ENCODE measurements at regions not wholly inside any gene's neighbourhood (a gene's known extent, or its start where the extent isn't known, plus 50 kb on each side); places are given as distances from the start of the nearest gene placed in this dataset.

DNA sequence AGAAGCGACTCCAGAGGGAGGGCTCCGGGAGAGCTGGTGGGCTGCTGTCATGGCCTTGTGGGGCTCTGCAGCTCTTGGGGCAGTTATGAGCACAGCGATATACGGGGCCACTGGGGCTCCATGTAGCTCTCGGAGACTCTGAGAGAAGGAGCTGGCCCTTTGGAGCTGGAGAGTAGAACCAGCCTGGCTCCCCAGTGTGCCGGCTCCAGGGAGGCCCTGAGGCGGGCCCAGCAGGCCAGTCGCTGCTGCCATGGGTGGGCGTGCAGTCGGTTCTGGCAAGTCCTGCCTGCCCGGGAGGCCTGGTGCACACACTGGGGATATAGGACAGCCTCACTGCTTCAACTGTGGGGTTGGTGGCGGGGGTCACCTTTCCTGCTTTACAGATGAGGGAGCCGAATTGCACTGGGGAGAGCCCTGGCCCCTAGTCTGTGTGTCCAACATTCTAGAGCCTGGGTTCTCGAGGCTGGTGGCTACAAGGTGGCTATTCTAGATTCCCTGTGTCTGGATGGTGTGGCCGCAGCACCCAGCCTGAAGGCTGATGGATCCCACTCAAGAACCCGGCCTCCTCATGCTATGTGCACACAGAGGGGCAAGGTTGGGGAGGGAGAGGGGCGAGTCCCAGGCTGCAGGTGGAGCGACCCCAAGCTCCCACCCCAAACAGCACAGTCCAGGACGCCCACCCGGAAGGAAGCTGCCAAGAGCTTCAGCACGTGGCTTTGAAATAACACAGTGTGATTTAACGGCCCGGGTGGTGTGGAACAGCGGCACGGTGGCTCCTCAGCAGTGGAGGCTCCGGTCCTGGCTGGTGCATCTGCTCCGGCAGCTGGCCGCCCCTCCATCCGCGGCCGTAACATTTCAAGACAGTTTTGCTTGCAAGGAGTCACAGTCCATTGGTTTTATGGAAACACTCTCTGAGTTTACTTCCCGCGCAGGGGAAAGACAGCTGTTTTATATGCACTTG, 188.3 kb upstream of the C14orf180 start:
- intact Hi-C loops (cut with DNase I, micrococcal nuclease) = no loop called here
- DNase-seq = peak in 2 of 14 experiments; percentile 0 to 22
- H3K27ac ChIP-seq (ENCODE audit: low read depth in 1 of 2, low read length in 2 of 2) = peak overlapping the region in 1 of 2 donors; percentile 17
- no peak for ATAC-seq (ENCODE audit: poor library complexity)
- POLR2A ChIA-PET = interaction anchor here (1.0 to 1.4 kb wide), 2 partner anchors 17 to 81 kb away, joined by 3 read pairs; no protein-coding TSS in a partner anchor
- Mint-ChIP-seq H3K36me3 (ENCODE audit: low read depth) (peaks cover 4% of the 10 kb centered on the region), H3K9me3 (no peaks in the 10 kb centered on the region), H3K27me3 (no peaks in the 10 kb centered on the region), H3K27ac (peak overlapping the region; percentile 89), H3K4me3 (peak overlapping the region; percentile 84), H3K4me1 (ENCODE audit: low read depth) (peaks cover 65% of the 10 kb centered on the region)
- H3K9me3 ChIP-seq (ENCODE audit: control insufficient read depth in 1 of 2, insufficient read depth in 1 of 2, low read length in 2 of 2) = no peaks in the 10 kb centered on the region
- peaks cover 78% of the 10 kb centered on the region for H3K4me1 ChIP-seq (ENCODE audit: insufficient read depth, low read length)
- no peaks in the 10 kb centered on the region for H3K27me3 ChIP-seq (ENCODE audit: control insufficient read depth in 1 of 2, insufficient read depth in 2 of 2, low read length in 2 of 2)
- CTCF ChIA-PET = no interaction called here
- H3K36me3 ChIP-seq (ENCODE audit: insufficient read depth, low read length) = no peaks in the 10 kb centered on the region
- no peak overlapping the region for H3K4me3 ChIP-seq (ENCODE audit: low read length)
- TF ChIP-seq, protein P1, sequence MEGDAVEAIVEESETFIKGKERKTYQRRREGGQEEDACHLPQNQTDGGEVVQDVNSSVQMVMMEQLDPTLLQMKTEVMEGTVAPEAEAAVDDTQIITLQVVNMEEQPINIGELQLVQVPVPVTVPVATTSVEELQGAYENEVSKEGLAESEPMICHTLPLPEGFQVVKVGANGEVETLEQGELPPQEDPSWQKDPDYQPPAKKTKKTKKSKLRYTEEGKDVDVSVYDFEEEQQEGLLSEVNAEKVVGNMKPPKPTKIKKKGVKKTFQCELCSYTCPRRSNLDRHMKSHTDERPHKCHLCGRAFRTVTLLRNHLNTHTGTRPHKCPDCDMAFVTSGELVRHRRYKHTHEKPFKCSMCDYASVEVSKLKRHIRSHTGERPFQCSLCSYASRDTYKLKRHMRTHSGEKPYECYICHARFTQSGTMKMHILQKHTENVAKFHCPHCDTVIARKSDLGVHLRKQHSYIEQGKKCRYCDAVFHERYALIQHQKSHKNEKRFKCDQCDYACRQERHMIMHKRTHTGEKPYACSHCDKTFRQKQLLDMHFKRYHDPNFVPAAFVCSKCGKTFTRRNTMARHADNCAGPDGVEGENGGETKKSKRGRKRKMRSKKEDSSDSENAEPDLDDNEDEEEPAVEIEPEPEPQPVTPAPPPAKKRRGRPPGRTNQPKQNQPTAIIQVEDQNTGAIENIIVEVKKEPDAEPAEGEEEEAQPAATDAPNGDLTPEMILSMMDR (IDR thresholded peaks at IDR 0.05) = no peak

DNA sequence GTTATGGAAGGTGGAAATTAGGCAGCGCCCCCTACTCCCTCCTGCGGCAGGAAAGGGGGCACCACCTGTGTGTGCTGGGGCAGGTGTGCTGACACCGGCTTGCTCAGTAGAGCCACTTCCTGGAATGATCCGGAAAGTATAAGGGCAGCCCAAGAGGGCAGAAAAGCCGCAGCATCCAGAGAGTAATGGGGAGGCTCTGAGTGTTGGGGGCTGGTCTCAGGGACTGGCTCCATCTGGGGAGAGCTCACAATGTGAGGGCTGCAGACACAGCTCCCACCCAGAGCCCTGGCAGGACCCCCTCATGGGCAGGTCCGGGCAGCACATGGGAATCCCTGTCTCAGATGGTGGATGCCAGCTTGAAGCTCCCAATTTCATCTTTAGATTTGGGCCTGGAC, 187.6 kb upstream of the C14orf180 start:
- peaks cover 70% of the 10 kb centered on the region for H3K4me1 Mint-ChIP-seq (ENCODE audit: low read depth)
- no peak for ATAC-seq (ENCODE audit: poor library complexity)
- no peak overlapping the region for H3K4me3 ChIP-seq (ENCODE audit: low read length)
- H3K27ac Mint-ChIP-seq = peak overlapping the region; percentile 89
- DNase-seq = peak in 7 of 14 experiments; percentile 22 to 50 (median 39)
- TF ChIP-seq, protein P1 (IDR thresholded peaks at IDR 0.05) = no peak
- H3K36me3 ChIP-seq (ENCODE audit: insufficient read depth, low read length) = no peaks in the 10 kb centered on the region
- H3K36me3 Mint-ChIP-seq (ENCODE audit: low read depth) = peaks cover 4% of the 10 kb centered on the region
- intact Hi-C loops (cut with DNase I, micrococcal nuclease) = no loop called here
- H3K27ac ChIP-seq (ENCODE audit: low read depth in 1 of 2, low read length in 2 of 2) = peak overlapping the region in 1 of 2 donors; percentile 25
- no peaks in the 10 kb centered on the region for H3K27me3 ChIP-seq (ENCODE audit: control insufficient read depth in 1 of 2, insufficient read depth in 2 of 2, low read length in 2 of 2)
- peaks cover 0 to 4% of the 10 kb centered on the region in 2 experiments for H3K9me3 ChIP-seq (ENCODE audit: control insufficient read depth in 1 of 2, insufficient read depth in 1 of 2, low read length in 2 of 2)
- ChIA-PET CTCF (no interaction called here), POLR2A (interaction anchor here (1.4 kb wide), 1 partner anchor 81 kb away, joined by 3 read pairs; no protein-coding TSS in a partner anchor)
- H3K4me1 ChIP-seq (ENCODE audit: insufficient read depth, low read length) = peaks cover 83% of the 10 kb centered on the region
- no peaks in the 10 kb centered on the region for H3K27me3 Mint-ChIP-seq
- H3K9me3 Mint-ChIP-seq = no peaks in the 10 kb centered on the region
- H3K4me3 Mint-ChIP-seq = peak overlapping the region; percentile 84

DNA sequence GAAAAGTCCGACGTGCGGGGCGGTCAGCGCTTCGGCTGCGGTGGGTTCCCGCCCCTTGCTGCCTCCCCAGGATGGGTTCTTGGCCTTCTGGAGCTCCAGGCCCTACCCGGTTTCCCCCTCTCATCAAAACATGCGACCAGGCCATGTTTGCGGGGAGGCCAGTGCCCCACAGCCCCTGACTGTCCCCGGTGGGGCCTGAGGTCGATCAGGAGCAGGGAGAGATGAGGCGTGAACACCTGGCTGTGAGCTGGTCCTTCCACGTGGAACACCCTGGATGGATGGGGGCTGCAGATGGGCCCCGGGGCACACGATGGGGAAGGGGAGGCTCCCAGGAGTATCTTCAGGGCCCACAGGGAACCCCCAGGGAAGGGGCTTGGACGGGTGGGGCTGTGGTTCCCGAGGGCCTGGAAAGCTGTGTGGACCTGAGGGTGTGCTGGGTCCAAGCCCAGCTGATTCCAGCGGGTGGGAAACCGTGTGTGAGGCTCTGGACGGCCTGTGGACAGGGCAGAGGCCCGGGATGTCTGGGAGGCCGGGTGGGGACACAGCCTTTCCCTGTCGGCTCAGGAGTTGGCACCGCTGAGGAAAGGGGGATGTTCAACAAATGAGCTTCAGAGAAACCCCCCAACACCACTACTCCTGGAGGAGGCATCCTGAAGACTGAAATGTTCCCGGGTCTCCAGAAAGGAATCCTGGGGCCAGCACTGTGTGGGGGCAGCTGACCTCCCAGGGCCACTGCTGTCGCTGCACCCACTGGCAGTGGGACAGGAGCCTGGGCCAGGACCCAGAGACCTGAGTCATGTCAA, 187.0 kb upstream of the C14orf180 start:
- Histone ChIP-seq H3K27ac (ENCODE audit: low read depth in 1 of 2, low read length in 2 of 2) (peak overlapping the region; percentile 62 to 74), H3K9me3 (ENCODE audit: control insufficient read depth in 1 of 2, insufficient read depth in 1 of 2, low read length in 2 of 2) (peaks cover 3 to 10% of the 10 kb centered on the region in 2 experiments), H3K27me3 (ENCODE audit: control insufficient read depth in 1 of 2, insufficient read depth in 2 of 2, low read length in 2 of 2) (no peaks in the 10 kb centered on the region), H3K36me3 (ENCODE audit: insufficient read depth, low read length) (no peaks in the 10 kb centered on the region), H3K4me1 (ENCODE audit: insufficient read depth, low read length) (peaks cover 83% of the 10 kb centered on the region), H3K4me3 (ENCODE audit: low read length) (no peak overlapping the region)
- CTCF ChIA-PET = no interaction called here
- Mint-ChIP-seq H3K27me3 (no peaks in the 10 kb centered on the region), H3K4me3 (peak overlapping the region; percentile 84), H3K36me3 (ENCODE audit: low read depth) (peaks cover 4% of the 10 kb centered on the region), H3K9me3 (no peaks in the 10 kb centered on the region), H3K27ac (peak overlapping the region; percentile 89), H3K4me1 (ENCODE audit: low read depth) (peaks cover 76% of the 10 kb centered on the region)
- ATAC-seq (ENCODE audit: poor library complexity) (no peak), DNase-seq (peak in 2 of 14 experiments; percentile 1 to 17)
- TF ChIP-seq, protein P1 (IDR thresholded peaks at IDR 0.05) = no peak
- POLR2A ChIA-PET = interaction anchor here (0.9 to 1.4 kb wide), 3 partner anchors 9 to 360 kb away, joined by 3 to 4 read pairs (median 3); partner anchors contain the start of gene SIVA1
- intact Hi-C loops (cut with DNase I, micrococcal nuclease) = no loop called here
